SK-N-SH treated with all-trans-retinoic acid at 6 μM for 48 hours (cell line): ENCODE measurements at regions not wholly inside any gene's neighbourhood (a gene's known extent, or its start where the extent isn't known, plus 50 kb on each side); places are given as distances from the start of the nearest gene placed in this dataset.

Experiments
- ARNTL ChIP-seq: fragments of 450-650 bp; formaldehyde crosslinking; IDR thresholded peaks from 2 replicates; pipeline ENCODE4 v1.5.0; 2020; ENCODE audit warnings: low read depth, mild to moderate bottlenecking, moderate library complexity, borderline replicate concordance
- PPARA ChIP-seq: fragments of 250-450 bp; sonication (Bioruptor Pico); IDR thresholded peaks from 2 replicates; pipeline ENCODE4 v1.5.0; 2020; ENCODE audit warnings: mild to moderate bottlenecking, borderline replicate concordance
- RARB ChIP-seq: fragments of 250-450 bp; sonication (Bioruptor Pico); IDR thresholded peaks from 2 replicates; pipeline ENCODE4 v1.8.0; 2021; ENCODE audit warnings: mild to moderate bottlenecking, moderate library complexity
- ZC3H10 ChIP-seq: fragments of 250-450 bp; sonication (Bioruptor Pico); IDR thresholded peaks from 2 replicates; pipeline ENCODE4 v1.5.1; 2021; ENCODE audit warnings: mild to moderate bottlenecking, moderate library complexity
- ZFP3 ChIP-seq: fragments of 250-450 bp; sonication (Bioruptor Pico); IDR thresholded peaks from 2 replicates; pipeline ENCODE4 v1.5.0; 2020; ENCODE audit warnings: mild to moderate bottlenecking, moderate library complexity
- ZNF565 ChIP-seq: fragments of 450-650 bp; formaldehyde crosslinking; conservative IDR thresholded peaks from 2 replicates; pipeline ENCODE4 v1.5.0; 2020; ENCODE audit warnings: low read depth, mild to moderate bottlenecking, moderate library complexity
- TF ChIP-seq, protein P1 (sequence below): fragments of 250-450 bp; sonication (Bioruptor Pico); IDR thresholded peaks from 2 replicates; pipeline ENCODE4 v1.5.1; 2020; ENCODE audit warnings: low read depth, mild to moderate bottlenecking, moderate library complexity
- TF ChIP-seq, protein P2 (sequence below): fragments of 250-450 bp; sonication (Bioruptor Pico); IDR thresholded peaks from 2 replicates; pipeline ENCODE4 v1.8.0; 2020; ENCODE audit warnings: mild to moderate bottlenecking, moderate library complexity, borderline replicate concordance

DNA sequence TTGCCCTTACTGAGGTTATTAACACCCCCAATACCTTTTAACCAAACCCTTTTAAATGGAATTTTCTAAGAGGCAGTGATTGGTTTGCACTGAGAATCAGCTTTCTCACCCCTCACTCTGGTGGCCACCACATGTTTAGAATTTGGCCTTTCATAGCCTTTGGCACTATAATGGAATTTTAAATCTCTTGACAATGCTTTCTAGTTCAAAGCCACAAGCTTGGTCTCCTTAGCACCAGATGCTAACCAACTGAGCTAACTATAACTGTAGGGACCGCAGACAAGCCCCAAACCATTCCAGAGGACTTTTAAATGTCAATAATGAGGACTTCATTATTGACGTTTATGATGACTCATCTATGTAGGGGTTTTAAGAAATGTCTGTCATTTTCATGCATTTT lies 238.7 kb upstream of the SNX7 start:
- TF ChIP-seq ARNTL (CRISPR knock-in tag) (no peak), ZNF565 (CRISPR knock-in tag) (no peak), PPARA (no peak), RARB (CRISPR knock-in tag) (no peak), ZFP3 (CRISPR knock-in tag) (no peak), ZC3H10 (CRISPR knock-in tag) (no peak)
- TF ChIP-seq, protein P1, sequence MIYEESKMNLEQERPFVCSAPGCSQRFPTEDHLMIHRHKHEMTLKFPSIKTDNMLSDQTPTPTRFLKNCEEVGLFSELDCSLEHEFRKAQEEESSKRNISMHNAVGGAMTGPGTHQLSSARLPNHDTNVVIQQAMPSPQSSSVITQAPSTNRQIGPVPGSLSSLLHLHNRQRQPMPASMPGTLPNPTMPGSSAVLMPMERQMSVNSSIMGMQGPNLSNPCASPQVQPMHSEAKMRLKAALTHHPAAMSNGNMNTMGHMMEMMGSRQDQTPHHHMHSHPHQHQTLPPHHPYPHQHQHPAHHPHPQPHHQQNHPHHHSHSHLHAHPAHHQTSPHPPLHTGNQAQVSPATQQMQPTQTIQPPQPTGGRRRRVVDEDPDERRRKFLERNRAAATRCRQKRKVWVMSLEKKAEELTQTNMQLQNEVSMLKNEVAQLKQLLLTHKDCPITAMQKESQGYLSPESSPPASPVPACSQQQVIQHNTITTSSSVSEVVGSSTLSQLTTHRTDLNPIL (CRISPR knock-in tag) = no peak
- TF ChIP-seq, protein P2, sequence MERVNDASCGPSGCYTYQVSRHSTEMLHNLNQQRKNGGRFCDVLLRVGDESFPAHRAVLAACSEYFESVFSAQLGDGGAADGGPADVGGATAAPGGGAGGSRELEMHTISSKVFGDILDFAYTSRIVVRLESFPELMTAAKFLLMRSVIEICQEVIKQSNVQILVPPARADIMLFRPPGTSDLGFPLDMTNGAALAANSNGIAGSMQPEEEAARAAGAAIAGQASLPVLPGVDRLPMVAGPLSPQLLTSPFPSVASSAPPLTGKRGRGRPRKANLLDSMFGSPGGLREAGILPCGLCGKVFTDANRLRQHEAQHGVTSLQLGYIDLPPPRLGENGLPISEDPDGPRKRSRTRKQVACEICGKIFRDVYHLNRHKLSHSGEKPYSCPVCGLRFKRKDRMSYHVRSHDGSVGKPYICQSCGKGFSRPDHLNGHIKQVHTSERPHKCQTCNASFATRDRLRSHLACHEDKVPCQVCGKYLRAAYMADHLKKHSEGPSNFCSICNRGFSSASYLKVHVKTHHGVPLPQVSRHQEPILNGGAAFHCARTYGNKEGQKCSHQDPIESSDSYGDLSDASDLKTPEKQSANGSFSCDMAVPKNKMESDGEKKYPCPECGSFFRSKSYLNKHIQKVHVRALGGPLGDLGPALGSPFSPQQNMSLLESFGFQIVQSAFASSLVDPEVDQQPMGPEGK (CRISPR knock-in tag) = no peak
